ENCODE measurements at regions not wholly inside any gene's neighbourhood (a gene's known extent, or its start where the extent isn't known, plus 50 kb on each side); places are given as distances from the start of the nearest gene placed in this dataset.

GRCh38 chr19:28405346-28405742 is 807.6 kb downstream of the UQCRFS1 start:
- no peak for DNase-seq (ENCODE audit: low spot score)

DNA sequence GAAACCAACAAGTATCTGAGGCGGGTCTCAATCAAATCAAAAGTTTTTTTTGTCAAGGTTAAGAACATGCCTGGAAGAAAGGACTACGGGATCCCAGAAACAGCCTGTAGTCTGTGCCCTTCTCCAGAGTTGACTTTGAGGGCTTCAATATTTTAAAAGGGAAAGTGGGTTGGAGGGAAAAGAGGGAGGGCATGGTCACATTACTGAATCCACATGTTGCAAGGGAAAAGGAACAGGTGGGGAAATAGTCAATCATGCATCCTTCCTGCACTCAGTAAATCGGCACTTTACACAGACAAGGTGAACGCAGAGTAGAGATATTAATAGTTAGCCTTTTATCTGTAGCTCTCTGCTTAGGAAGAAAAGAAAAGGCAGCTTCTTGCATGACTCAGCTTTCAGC is 808.5 kb downstream of the UQCRFS1 start:
- DNase-seq (ENCODE audit: low spot score), result no peak

DNA sequence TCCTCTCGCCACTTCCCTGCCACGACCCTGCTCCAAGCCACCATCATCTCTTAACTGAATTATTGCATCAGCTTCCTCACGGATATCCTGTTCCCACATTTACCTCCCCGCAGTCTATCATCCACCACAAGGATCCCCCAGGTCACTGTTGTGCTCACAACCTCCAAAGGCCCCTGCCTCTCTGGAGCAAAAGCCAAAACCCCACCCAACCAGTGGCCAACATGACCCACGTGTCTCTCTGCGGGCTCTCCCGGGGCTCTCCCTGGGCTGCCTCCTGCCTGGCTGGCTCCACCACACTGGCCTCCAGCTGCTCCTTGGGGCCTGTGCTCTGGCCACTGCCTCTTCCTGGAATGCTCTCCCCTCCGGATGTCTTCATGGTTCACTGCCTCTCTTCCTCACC is 809.3 kb downstream of the UQCRFS1 start:
- DNase-seq (ENCODE audit: low spot score), result no peak

DNA sequence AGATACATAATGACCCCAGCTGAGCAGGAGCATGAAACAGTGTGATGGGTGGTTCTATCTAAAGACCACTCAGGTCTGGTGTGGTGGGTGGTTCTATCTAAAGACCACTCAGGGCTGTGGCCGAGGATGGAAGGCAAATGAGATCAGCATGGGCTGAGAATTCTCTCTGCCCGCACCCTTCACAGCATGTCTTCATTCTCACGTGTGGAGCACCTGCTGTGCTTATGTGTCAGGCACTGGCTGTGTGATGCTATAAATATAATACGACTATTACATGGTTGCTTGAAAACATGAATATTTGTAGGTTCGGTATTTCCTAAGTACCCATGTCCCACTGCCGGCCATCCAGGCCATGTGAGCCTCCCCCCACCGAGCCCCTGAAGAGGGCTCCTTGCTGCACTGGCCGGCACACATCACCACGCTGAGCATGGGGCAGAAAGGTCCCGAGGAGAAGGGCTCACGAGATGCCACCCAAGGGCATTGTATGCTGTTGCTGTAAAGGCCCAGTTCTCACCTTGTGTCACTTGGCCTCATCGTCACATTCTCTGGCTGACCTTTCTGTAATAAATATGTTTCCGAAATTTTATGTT is 810.2 kb downstream of the UQCRFS1 start:
- no peak for DNase-seq (ENCODE audit: low spot score)

GRCh38 chr19:28401739-28402424 is 811.1 kb downstream of the UQCRFS1 start:
- no peak for DNase-seq (ENCODE audit: low spot score)

- no peak for DNase-seq (ENCODE audit: low spot score)
Observed at GRCh38 chr19:28400953-28401671, 811.8 kb downstream of the UQCRFS1 start.

DNA sequence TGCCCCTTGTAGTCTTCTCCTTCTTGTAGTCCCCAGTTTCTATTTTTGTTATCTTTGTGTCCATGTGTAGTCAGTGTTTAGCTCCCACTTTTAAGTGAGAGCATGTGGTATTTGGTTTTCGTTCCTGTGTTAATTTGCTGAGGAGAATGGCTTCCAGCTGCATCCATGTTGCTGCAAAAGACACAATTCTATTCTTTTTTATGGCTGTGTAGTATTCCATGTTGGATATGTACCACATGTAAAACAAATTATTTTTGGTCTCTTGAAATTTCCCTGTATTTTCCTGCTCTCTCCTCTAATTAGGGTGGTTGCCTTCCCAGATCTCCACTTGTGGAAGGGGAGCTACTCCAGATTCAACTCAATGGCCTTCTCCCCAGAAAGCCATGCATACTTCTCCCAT is 813.8 kb downstream of the UQCRFS1 start:
- no peak for DNase-seq (ENCODE audit: low spot score)

GRCh38 chr19:28397800-28398199 is 815.2 kb downstream of the UQCRFS1 start:
- no peak for DNase-seq (ENCODE audit: low spot score)

- DNase-seq (ENCODE audit: low spot score), result no peak
Observed at GRCh38 chr19:28397306-28397705, 815.6 kb downstream of the UQCRFS1 start.

- no peak for DNase-seq (ENCODE audit: low spot score)
Observed at GRCh38 chr19:28396287-28396831, 816.6 kb downstream of the UQCRFS1 start.

GRCh38 chr19:28394725-28395124 is 818.2 kb downstream of the UQCRFS1 start:
- DNase-seq (ENCODE audit: low spot score), result no peak

- DNase-seq (ENCODE audit: low spot score), result no peak
Observed at GRCh38 chr19:28393574-28394336, 819.2 kb downstream of the UQCRFS1 start.

- no peak for DNase-seq (ENCODE audit: low spot score)
Observed at GRCh38 chr19:28388988-28389387, 824.0 kb downstream of the UQCRFS1 start.

- no peak for DNase-seq (ENCODE audit: low spot score)
Observed at GRCh38 chr19:28387507-28387906, 825.4 kb downstream of the UQCRFS1 start.

- no peak for DNase-seq (ENCODE audit: low spot score)
Observed at GRCh38 chr19:28386470-28386869, 826.5 kb downstream of the UQCRFS1 start.

GRCh38 chr19:28386066-28386465 is 826.9 kb downstream of the UQCRFS1 start:
- DNase-seq (ENCODE audit: low spot score), result no peak

GRCh38 chr19:28377077-28377476 is 835.9 kb downstream of the UQCRFS1 start:
- DNase-seq (ENCODE audit: low spot score), result no peak

DNA sequence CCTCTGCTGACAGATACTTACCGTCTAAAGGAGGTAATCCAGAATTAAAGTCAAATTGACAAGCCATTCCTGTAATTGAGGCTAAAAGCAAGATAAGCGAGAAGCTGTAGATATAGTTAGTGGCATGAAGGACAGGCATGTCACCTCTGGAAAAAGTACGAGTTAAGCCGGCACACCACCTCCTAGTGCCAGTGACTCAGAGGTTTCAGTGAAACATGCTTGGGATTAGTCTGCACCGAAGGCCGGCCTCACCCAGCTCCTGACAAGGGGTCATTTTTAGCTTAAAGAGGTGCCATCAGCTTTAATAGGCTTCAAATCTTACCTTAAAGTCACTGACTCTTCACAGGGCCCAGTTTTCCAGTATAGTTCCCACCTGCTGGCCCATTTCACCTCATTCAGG is 838.0 kb downstream of the UQCRFS1 start:
- DNase-seq (ENCODE audit: low spot score), result no peak

DNA sequence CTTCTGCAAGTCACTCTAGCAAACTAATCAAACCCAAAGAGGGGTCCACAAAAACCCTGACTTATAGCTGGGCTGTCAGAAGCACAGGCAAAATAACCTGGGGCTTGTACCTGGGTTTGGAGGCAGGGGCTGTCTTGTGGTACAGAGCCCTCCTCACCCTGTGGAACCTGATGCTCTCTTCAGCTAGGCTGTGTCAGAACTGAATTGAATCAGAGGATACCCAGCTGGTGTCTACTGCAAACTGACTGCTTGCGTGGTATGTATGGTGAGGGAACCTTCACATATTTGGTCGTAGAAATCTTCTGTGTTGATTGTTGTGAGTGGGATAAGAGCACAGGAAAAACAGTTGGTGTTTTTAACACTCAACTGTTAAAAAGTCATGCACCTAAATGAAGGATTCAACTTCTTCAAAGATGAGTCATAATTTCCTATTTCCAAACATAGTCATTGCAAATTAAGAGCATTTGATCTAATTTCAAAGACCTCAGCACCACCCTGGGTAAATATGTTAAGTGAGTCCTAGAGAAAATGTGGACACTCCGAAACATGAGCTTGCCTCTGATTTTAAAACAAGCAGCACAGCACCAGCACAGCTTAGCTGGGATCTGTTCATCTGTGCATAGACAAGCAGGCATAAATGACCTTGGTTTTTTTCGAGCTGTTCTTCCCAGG is 840.2 kb downstream of the UQCRFS1 start:
- DNase-seq (ENCODE audit: low spot score), result no peak

DNA sequence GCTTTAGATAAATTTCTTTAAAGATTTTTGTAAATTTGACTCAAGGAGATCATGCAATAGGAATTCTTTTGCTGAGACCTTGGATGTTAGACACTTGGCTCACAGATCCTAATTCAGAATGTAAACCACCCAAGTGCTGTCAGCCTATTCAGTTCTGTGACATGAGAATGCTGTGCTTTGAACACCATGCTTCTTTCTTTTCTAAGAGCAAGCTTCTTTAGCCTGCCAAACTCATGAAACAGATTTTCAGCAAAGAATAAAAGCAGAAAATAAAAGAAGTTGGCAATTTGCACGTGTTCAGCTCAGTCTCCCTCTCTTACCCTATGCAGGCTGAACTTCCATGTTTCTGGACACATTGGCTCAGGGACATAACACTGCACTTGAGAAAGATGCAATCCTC is 845.8 kb downstream of the UQCRFS1 start:
- DNase-seq (ENCODE audit: low spot score), result no peak

- no peak for DNase-seq (ENCODE audit: low spot score)
Observed at GRCh38 chr19:28363254-28363653, 849.7 kb downstream of the UQCRFS1 start.
